CD8-positive, alpha-beta memory T cell (primary cell): ENCODE measurements at regions not wholly inside any gene's neighbourhood (a gene's known extent, or its start where the extent isn't known, plus 50 kb on each side); places are given as distances from the start of the nearest gene placed in this dataset.

Source experiments
- CTCF ChIA-PET: fragments of 350-600 bp; sonication (Branson Sonifier 250); formaldehyde crosslinking; loops from one replicate; lab custom pipeline; 2021; ENCODE audit warnings: antibody characterized with exemption; lab: Charles Lee
- POLR2A ChIA-PET: fragments of 350-600 bp; sonication (Branson Sonifier 250); formaldehyde crosslinking; loops from one replicate; lab custom pipeline; 2021; ENCODE audit warnings: antibody characterized with exemption; lab: Charles Lee
- DNase-seq, 5 donors: peaks; one replicate each; pipeline versions ENCODE4 v3.0.0 to v3.0.0-alpha.2; 2020 to 2022; ENCODE audit warnings: mixed read lengths in 1 of 5
- H3K27ac ChIP-seq: one replicate; pipeline ENCODE4 v1.7.0; 2013; ENCODE audit warnings: low read depth, mild to moderate bottlenecking, low read length, moderate library complexity
- H3K27me3 ChIP-seq: 2 replicates; pipeline ENCODE4 v1.7.0; 2013; ENCODE audit warnings: low read length, mild to moderate bottlenecking; ENCODE audit not compliant: insufficient read depth, poor library complexity, severe bottlenecking
- H3K36me3 ChIP-seq: 2 replicates; pipeline ENCODE4 v1.7.0; 2013; ENCODE audit warnings: mild to moderate bottlenecking, low read length, moderate library complexity; ENCODE audit not compliant: insufficient read depth
- H3K4me1 ChIP-seq: 2 replicates; pipeline ENCODE4 v1.7.0; 2013; ENCODE audit warnings: mild to moderate bottlenecking, low read length, moderate library complexity; ENCODE audit not compliant: insufficient read depth
- H3K4me3 ChIP-seq: 2 replicates; pipeline ENCODE4 v1.7.0; 2013; ENCODE audit warnings: mild to moderate bottlenecking, low read length
- H3K9me3 ChIP-seq: 2 replicates; pipeline ENCODE4 v1.7.0; 2013; ENCODE audit warnings: mild to moderate bottlenecking, low read length
- H3K27ac Mint-ChIP-seq, 8 donors: one replicate each; pipeline ENCODE4 v1.8.0; 2020 to 2021; ENCODE audit warnings: mixed read lengths in 8 of 8, mild to moderate bottlenecking in 6 of 8, inconsistent platforms in 3 of 8, moderate library complexity in 3 of 8
- H3K27me3 Mint-ChIP-seq, 2 donors: one replicate each; pipeline ENCODE4 v1.8.0; 2020 to 2021; ENCODE audit warnings: mixed read lengths in 2 of 2, mild to moderate bottlenecking in 1 of 2, moderate library complexity in 1 of 2
- H3K36me3 Mint-ChIP-seq, 3 donors: one replicate each; pipeline ENCODE4 v1.8.0; 2020 to 2021; ENCODE audit warnings: mixed read lengths in 3 of 3, inconsistent platforms in 1 of 3, mild to moderate bottlenecking in 1 of 3
- H3K4me1 Mint-ChIP-seq, 3 donors: one replicate each; pipeline ENCODE4 v1.8.0; 2020 to 2021; ENCODE audit warnings: mixed read lengths in 3 of 3, inconsistent platforms in 1 of 3, mild to moderate bottlenecking in 1 of 3
- H3K4me3 Mint-ChIP-seq, 7 donors: one replicate each; pipeline ENCODE4 v1.8.0; 2020 to 2021; ENCODE audit warnings: mixed read lengths in 7 of 7, mild to moderate bottlenecking in 6 of 7, moderate library complexity in 4 of 7, inconsistent platforms in 2 of 7
- H3K9me3 Mint-ChIP-seq, 5 donors: one replicate each; pipeline ENCODE4 v1.8.0; 2020 to 2022; ENCODE audit warnings: mixed read lengths in 5 of 5, mild to moderate bottlenecking in 3 of 5, moderate library complexity in 2 of 5, inconsistent platforms in 1 of 5

GRCh38 chr14:48786498-48786897 is 799.7 kb downstream of the RPS29 start:
- no peak for DNase-seq
- Histone ChIP-seq H3K4me1 (no peaks in the 10 kb centered on the region), H3K27me3 (no peaks in the 10 kb centered on the region), H3K4me3 (no peak overlapping the region), H3K36me3 (no peaks in the 10 kb centered on the region), H3K9me3 (no peaks in the 10 kb centered on the region), H3K27ac (no peak overlapping the region)
- POLR2A ChIA-PET: no interaction called here
- no peaks in the 10 kb centered on the region for H3K36me3 Mint-ChIP-seq
- peaks cover 2 to 12% (median 2%) of the 10 kb centered on the region in 5 donors for H3K9me3 Mint-ChIP-seq
- no peak overlapping the region for H3K4me3 Mint-ChIP-seq
- CTCF ChIA-PET: no interaction called here
- no peaks in the 10 kb centered on the region for H3K4me1 Mint-ChIP-seq
- no peak overlapping the region for H3K27ac Mint-ChIP-seq
- no peaks in the 10 kb centered on the region for H3K27me3 Mint-ChIP-seq

- ChIA-PET POLR2A (no interaction called here), CTCF (no interaction called here)
- Mint-ChIP-seq H3K36me3 (no peaks in the 10 kb centered on the region), H3K27ac (no peak overlapping the region), H3K27me3 (no peaks in the 10 kb centered on the region), H3K4me3 (no peak overlapping the region), H3K4me1 (no peaks in the 10 kb centered on the region), H3K9me3 (peaks cover 3 to 31% (median 11%) of the 10 kb centered on the region in 5 donors)
- Histone ChIP-seq H3K36me3 (no peaks in the 10 kb centered on the region), H3K27me3 (no peaks in the 10 kb centered on the region), H3K4me3 (no peak overlapping the region), H3K27ac (no peak overlapping the region), H3K4me1 (no peaks in the 10 kb centered on the region), H3K9me3 (no peaks in the 10 kb centered on the region)
- DNase-seq: no peak
Measured at GRCh38 chr14:48771717-48772116, 814.5 kb downstream of the RPS29 start.

- peaks cover 2 to 28% (median 7%) of the 10 kb centered on the region in 5 donors for H3K9me3 Mint-ChIP-seq
- ChIA-PET CTCF (no interaction called here), POLR2A (no interaction called here)
- Histone ChIP-seq H3K27ac (no peak overlapping the region), H3K4me1 (no peaks in the 10 kb centered on the region), H3K27me3 (no peaks in the 10 kb centered on the region), H3K4me3 (no peak overlapping the region), H3K36me3 (no peaks in the 10 kb centered on the region), H3K9me3 (no peaks in the 10 kb centered on the region)
- H3K27ac Mint-ChIP-seq: no peak overlapping the region
- H3K36me3 Mint-ChIP-seq: no peaks in the 10 kb centered on the region
- no peaks in the 10 kb centered on the region for H3K4me1 Mint-ChIP-seq
- no peaks in the 10 kb centered on the region for H3K27me3 Mint-ChIP-seq
- DNase-seq: no peak
- no peak overlapping the region for H3K4me3 Mint-ChIP-seq
Measured at GRCh38 chr14:48751293-48751692, 834.9 kb downstream of the RPS29 start.

GRCh38 chr14:48748151-48748675 is 838.0 kb downstream of the RPS29 start:
- H3K36me3 ChIP-seq: no peaks in the 10 kb centered on the region
- Mint-ChIP-seq H3K36me3 (no peaks in the 10 kb centered on the region), H3K4me3 (no peak overlapping the region), H3K4me1 (no peaks in the 10 kb centered on the region), H3K27me3 (no peaks in the 10 kb centered on the region), H3K9me3 (peaks cover 2 to 12% (median 6%) of the 10 kb centered on the region in 5 donors), H3K27ac (no peak overlapping the region)
- ChIA-PET CTCF (no interaction called here), POLR2A (no interaction called here)
- no peak for DNase-seq
- H3K4me1 ChIP-seq: no peaks in the 10 kb centered on the region
- no peak overlapping the region for H3K27ac ChIP-seq
- no peaks in the 10 kb centered on the region for H3K9me3 ChIP-seq
- H3K27me3 ChIP-seq: no peaks in the 10 kb centered on the region
- no peak overlapping the region for H3K4me3 ChIP-seq

GRCh38 chr14:48747561-48748089 is 838.6 kb downstream of the RPS29 start:
- Mint-ChIP-seq H3K36me3 (no peaks in the 10 kb centered on the region), H3K4me3 (no peak overlapping the region), H3K27me3 (no peaks in the 10 kb centered on the region), H3K9me3 (peaks cover 2 to 11% (median 6%) of the 10 kb centered on the region in 5 donors), H3K27ac (no peak overlapping the region), H3K4me1 (no peaks in the 10 kb centered on the region)
- Histone ChIP-seq H3K4me3 (no peak overlapping the region), H3K27ac (no peak overlapping the region), H3K36me3 (no peaks in the 10 kb centered on the region), H3K27me3 (no peaks in the 10 kb centered on the region), H3K9me3 (no peaks in the 10 kb centered on the region), H3K4me1 (no peaks in the 10 kb centered on the region)
- DNase-seq: no peak
- ChIA-PET POLR2A (no interaction called here), CTCF (no interaction called here)

DNA sequence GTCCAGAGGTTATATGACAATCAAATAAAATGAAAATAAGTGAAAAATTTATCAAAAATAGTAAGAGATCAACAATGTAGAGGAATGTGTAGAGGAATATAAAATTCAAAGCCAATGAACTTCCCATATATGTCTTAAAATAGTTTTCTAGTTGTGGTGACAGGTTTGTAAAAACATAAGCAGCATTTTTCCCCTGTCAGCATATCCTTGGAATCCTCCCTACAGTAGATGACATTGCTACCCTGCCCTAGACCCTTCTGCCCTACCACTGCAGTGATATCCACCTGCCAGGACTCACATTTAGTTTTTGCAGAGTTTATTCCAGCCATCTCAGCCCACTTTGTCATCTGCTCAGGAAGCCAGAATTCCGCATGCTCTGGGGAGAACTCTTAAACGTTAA is 842.0 kb downstream of the RPS29 start:
- Histone ChIP-seq H3K4me1 (no peaks in the 10 kb centered on the region), H3K27ac (no peak overlapping the region), H3K4me3 (no peak overlapping the region), H3K27me3 (no peaks in the 10 kb centered on the region), H3K9me3 (no peaks in the 10 kb centered on the region), H3K36me3 (no peaks in the 10 kb centered on the region)
- H3K9me3 Mint-ChIP-seq: peaks cover 2 to 23% (median 6%) of the 10 kb centered on the region in 5 donors
- H3K27me3 Mint-ChIP-seq: no peaks in the 10 kb centered on the region
- no peaks in the 10 kb centered on the region for H3K4me1 Mint-ChIP-seq
- POLR2A ChIA-PET: no interaction called here
- CTCF ChIA-PET: no interaction called here
- H3K4me3 Mint-ChIP-seq: no peak overlapping the region
- H3K27ac Mint-ChIP-seq: no peak overlapping the region
- no peak for DNase-seq
- peaks cover 0 to 2% (median 0%) of the 10 kb centered on the region in 3 donors for H3K36me3 Mint-ChIP-seq

DNA sequence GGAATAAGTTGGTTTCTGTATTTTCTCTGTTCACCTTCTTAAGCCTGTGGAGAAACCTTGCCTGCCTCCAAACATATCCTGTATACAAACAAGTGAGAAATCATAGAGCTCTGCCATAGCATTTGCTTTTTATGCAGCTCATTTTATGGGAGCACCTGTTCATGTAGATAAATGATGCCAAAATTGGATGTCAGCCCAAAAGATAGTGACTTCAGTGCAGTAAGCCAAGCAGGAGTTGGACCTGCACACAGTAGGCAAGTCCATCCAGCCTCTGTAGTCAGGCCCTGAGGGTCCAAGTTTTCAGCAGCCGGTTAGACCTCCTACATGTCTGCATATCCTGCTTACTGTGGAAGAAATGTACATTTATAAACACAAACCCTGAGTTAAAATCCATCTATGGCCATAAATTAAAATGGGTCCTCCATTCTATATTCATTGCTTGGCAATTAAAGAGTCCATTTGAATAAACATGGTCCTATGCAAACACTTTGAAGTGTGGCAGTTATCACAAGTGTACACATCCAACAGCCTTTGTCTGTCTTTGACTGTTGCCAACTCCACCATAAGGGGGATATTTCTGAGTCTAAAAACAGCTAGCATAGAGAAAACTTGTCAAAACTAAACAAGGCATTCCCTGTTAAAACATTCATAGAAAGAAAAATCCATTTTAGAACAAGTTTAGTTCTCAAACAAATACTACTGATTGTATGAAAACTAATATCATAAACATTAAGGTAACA is 847.8 kb downstream of the RPS29 start:
- H3K9me3 Mint-ChIP-seq: peaks cover 2 to 20% (median 14%) of the 10 kb centered on the region in 5 donors
- Histone ChIP-seq H3K4me3 (no peak overlapping the region), H3K36me3 (no peaks in the 10 kb centered on the region), H3K9me3 (no peaks in the 10 kb centered on the region), H3K27me3 (no peaks in the 10 kb centered on the region), H3K27ac (no peak overlapping the region), H3K4me1 (no peaks in the 10 kb centered on the region)
- CTCF ChIA-PET: no interaction called here
- H3K27ac Mint-ChIP-seq: no peak overlapping the region
- no peak for DNase-seq
- H3K27me3 Mint-ChIP-seq: no peaks in the 10 kb centered on the region
- H3K4me1 Mint-ChIP-seq: no peaks in the 10 kb centered on the region
- H3K36me3 Mint-ChIP-seq: peaks cover 0 to 2% (median 0%) of the 10 kb centered on the region in 3 donors
- no peak overlapping the region for H3K4me3 Mint-ChIP-seq
- POLR2A ChIA-PET: no interaction called here

DNA sequence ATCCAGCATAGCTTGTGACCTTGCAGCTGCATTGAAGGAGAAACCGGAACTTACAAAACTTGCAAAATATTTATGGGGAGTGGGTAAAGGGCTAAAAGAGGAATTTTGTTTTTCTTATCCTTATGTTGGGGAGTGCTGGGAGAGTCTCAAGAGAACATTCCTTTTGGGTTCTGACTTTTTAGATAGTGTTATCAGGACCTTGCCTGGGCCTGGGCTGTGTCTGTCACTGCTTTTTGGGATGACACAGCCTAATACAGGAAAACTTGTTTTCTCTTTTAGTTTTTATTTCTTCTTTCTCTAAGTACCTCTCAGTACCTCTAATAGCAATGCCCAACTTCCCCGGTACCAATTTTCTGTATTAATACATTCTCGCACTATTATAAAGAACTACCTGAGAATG is 850.6 kb downstream of the RPS29 start:
- H3K27ac Mint-ChIP-seq: no peak overlapping the region
- no peaks in the 10 kb centered on the region for H3K4me1 ChIP-seq
- no peaks in the 10 kb centered on the region for H3K36me3 ChIP-seq
- peaks cover 2 to 22% (median 8%) of the 10 kb centered on the region in 5 donors for H3K9me3 Mint-ChIP-seq
- no peak overlapping the region for H3K27ac ChIP-seq
- ChIA-PET CTCF (no interaction called here), POLR2A (no interaction called here)
- no peak for DNase-seq
- H3K9me3 ChIP-seq: no peaks in the 10 kb centered on the region
- H3K27me3 ChIP-seq: no peaks in the 10 kb centered on the region
- H3K4me3 ChIP-seq: no peak overlapping the region
- no peak overlapping the region for H3K4me3 Mint-ChIP-seq
- no peaks in the 10 kb centered on the region for H3K27me3 Mint-ChIP-seq
- no peaks in the 10 kb centered on the region for H3K36me3 Mint-ChIP-seq
- no peaks in the 10 kb centered on the region for H3K4me1 Mint-ChIP-seq
